ENCODE measurements at regions not wholly inside any gene's neighbourhood (a gene's known extent, or its start where the extent isn't known, plus 50 kb on each side); places are given as distances from the start of the nearest gene placed in this dataset.

DNA sequence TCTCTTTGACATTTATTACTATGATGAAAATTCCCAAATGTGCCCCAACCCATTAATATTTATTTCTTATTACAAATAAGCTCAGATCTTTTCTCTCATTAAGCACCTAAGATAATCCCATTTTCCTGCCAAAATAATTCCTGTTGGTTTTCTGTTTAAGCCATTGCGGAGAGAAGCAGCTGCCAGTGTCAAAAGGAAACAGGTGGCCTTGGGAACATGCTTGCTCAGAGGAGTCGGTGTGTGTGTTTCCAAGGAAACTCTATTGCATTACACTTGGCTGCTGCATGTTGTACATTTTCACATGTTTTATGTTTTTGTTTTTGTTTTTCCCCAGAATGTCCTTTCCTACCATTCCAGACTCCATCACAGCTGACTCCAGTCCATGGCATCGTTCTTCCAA, 56.4 kb downstream of the CD24 start:
- FAIRE-seq (no peak), DNase-seq (ENCODE audit: low spot score in 2 of 2) (no peak)

DNA sequence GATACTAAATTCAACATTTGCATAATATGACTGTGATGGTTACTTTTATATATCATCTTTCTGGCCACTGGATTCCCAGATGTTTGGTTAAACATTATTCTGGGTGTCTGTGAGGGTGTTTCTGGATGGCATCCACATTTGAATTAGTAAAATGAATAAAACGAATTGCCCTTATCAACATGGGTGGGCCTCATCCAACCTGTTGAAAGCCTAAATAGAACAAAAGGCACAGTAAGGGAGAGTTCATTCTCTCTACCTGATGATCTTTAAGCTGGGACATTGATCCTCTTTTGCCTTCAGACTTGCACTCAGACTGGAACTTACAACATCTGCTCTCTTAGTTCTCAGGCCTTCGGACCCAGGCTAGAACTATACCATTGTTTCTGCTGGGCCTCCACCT, 57.6 kb downstream of the CD24 start:
- DNase-seq (ENCODE audit: low spot score in 2 of 2) (no peak), FAIRE-seq (no peak)

DNA sequence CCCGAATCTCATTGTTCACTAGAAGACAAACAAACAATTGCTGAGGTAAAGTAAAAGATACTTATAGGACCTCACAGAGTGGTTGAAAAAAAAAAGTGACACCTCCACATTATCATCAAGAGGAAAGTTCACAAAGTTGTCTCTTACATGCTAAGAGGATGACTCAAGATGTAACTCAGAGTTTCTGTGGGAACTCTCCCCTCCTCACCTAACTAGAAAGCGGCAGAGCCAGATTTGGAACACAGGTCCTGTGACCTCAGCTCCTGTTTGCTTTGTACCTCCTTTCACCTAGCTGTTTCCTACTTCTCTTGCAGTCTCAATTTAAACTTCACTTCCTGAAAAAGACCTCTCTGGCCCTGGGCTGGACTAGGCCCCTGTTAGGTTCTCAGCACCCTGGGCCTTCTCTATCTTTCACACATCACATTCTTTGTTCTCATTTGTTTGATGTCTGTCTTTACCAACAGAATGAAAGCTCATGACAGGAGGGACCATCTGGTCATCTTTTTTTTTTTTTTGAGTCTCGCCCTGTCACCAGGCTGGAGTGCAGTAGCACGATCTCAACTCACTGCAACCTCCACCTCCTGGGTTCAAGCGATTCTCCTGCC, 60.8 kb downstream of the CD24 start:
- FAIRE-seq (no peak), DNase-seq (ENCODE audit: low spot score in 2 of 2) (no peak)

DNA sequence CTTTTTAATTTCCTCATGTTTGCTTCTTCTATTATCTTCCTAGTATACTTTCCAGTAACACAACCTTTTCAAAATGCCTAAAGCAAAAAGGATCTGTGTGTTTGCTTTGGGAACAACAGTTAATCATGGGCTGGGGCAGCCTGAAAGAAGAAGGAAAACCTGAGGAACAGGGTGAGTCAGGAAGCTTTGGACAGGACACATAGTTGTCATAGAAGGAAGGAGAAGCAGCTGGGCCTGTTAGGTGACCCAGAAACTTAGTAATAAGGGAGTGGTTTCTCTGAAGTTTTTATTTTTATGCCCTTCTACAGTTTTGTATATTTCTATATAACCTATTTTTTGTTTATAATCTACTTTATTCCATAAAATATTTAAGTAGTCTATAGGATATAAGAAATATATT, 61.4 kb downstream of the CD24 start:
- DNase-seq (ENCODE audit: low spot score in 2 of 2) (no peak), FAIRE-seq (no peak)

DNA sequence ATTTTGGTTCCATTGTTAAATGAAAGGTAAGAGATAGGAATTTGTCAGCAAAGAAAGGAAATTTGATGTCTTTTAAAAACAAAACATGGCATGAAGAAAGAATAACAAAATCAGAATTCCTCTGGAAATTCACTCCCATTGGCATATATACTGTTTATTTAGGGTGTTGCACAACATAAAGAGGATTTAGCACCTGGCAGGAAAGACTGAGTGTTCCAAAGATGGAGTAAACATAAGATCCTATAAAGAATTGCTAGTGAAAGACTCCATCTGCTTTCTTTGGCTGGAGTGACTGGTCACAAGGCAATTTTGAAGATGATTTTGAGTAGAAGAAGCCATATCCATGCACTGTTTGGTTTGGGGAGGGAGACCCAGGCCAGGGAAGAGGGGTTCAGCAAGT, 62.4 kb downstream of the CD24 start:
- FAIRE-seq (no peak), DNase-seq (ENCODE audit: low spot score in 2 of 2) (no peak)

DNA sequence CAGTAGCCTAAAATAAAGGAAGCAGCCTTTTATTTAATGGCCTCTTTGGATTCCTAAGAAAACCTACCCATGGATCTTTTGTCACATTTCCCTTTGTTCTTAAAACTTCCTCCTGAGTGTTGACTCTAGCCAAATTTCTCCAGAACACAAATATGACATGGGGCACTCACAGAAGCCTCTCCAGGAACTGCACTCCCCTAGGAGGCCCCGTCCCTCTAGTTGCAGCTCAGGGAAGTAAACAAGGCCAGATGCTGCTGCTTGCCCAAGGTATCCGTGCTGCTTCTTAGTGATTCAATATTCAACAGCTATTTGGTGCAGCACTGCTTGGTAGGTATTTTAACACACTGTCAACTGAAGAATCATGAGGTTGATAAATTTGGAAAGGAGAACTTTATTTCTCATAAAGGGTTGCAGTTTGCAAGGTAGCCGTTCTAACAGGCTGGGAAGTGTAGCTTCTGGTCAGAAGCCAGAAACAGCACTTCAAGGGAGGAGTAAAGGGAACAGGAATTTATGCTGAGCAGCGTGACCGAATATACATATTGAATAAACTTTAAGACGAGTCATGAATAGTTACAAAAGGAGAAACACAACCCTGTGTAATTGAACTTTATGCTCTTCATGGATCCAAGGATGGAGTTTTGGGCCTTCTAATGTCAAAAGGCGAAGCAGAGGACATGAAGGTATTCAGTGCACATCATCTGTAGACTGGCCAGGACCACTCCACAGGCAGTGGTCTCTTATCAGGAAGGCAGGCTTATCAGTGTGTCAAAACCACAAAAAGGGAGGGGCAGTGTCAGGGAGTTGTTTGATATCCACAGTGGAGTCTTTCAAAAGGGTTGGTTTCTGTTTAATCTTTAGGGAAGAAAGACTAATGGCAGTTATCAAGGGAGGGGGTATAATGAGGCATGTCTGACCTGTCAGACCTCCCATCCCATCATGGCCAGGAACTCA, 63.3 kb downstream of the CD24 start:
- FAIRE-seq (no peak), DNase-seq (ENCODE audit: low spot score in 2 of 2) (no peak)

DNA sequence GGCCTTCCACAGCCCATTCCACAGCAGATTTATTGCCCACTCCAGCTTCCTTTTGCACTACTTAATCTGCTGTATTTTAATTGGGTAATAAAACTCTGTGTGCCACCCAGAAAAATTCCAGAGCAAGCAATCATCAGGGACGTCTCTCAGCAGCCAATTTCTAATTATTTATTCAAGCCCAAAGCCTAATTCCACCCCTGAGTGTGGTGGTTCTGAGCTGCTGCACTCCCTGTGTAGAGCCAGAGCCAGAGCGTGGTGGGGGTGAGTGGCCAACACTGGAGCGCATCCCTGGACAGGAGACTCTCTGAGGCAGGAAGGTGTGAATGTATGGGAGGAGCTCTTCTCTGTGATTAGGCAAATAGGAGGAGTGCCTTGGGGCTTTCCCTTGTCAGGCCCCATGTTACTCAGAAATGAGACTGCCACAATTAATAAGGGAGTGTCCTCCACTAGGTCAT, 66.1 kb downstream of the CD24 start:
- no peak for FAIRE-seq
- DNase-seq (ENCODE audit: low spot score in 2 of 2), result no peak

DNA sequence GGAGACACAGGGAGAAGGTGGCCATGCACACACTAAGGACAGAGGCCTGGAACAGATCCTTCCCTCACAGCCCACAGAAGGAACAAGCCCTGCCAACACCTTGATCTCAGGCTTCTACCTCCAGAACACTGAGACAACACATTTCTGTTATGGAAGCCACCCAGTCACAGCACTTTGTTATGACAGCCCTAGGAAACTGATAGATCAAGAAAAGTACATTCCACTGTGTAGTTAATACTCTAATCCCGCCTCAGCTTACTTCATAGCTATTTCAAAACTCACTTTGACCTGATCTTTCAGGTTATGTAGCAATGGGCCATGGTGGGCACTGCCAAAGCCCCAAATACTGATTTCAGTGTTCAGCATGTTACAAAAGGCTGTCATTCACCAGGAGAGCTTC, 66.8 kb downstream of the CD24 start:
- no peak for DNase-seq (ENCODE audit: low spot score in 2 of 2)
- FAIRE-seq, result no peak

DNA sequence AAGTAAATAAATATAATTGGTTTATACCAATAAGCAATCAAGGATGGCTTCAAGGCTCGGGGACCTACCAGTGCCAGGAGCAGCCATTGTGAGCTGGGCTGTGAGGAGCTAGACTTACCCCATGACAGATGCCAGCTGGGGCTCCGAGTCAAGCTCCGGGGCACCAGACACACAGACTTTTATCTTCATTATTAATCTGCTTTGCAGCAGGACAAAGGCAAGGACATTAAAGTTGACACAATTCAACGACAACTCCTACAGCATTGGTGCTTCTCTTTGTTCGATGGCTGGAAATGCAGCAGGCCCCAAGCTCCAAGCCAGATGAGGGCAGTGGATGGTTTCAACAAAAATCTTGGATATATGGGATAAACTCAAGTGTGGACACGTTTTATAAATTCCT, 68.3 kb downstream of the CD24 start:
- FAIRE-seq, result no peak
- no peak for DNase-seq (ENCODE audit: low spot score in 2 of 2)

DNA sequence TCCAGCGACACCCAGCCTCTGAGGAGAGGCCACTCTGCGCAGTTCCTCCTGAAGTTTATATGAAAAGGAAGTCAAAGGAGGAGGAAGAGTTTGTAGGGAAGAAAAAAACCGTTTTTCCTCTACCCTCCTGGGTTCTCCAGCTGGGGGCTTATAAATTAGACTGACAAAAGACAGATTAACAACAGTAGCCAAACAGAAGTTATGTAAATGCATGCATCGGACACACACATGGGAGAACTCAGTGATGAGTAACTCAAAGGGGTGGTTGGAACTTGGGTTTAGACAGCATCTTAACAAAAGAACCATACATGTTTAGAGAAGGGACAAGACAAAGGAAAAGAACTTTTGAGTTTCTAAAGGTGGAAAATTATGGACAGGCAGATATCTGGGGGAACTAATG, 71.2 kb downstream of the CD24 start:
- FAIRE-seq, result no peak
- no peak for DNase-seq (ENCODE audit: low spot score in 2 of 2)

DNA sequence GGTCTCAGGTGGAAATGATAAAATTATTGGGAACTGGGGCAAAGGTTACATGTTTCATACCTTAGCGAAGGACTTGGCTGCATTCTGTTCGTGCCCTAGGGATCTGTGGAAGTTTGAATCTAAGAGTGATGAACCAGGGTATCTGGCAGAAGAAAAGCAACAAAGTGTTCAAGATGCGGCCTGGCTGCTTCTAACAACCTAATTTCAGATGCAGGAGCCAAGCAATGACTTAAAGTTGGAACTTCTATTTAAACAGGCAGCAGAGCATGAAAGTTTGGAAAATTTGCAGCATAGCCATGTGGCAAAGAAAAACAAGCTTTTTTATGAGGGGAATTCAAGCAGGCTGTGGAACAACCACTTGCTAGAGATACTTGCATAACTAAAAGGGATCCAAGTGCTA, 73.5 kb downstream of the CD24 start:
- FAIRE-seq (no peak), DNase-seq (ENCODE audit: low spot score in 2 of 2) (no peak)

DNA sequence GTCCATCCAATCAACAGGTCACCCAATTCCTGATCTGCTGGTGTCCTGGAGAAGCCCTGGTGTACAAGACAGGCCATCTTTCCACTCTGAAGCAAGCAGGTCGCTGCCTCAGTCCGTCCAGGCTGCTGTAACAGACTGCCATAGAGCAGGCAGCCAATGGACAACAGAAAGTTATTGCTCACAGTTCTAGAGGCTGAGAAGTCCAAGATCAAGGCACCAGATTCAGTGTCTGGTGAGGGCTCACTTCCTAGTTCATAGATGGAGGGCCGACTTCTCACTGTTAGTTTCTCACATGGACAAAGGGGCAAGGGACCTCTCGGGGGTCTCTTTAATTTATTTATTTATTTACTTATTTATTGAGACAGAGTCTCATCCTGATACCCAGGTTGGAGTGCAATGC, 74.8 kb downstream of the CD24 start:
- FAIRE-seq, result no peak
- DNase-seq (ENCODE audit: low spot score in 2 of 2), result no peak

DNA sequence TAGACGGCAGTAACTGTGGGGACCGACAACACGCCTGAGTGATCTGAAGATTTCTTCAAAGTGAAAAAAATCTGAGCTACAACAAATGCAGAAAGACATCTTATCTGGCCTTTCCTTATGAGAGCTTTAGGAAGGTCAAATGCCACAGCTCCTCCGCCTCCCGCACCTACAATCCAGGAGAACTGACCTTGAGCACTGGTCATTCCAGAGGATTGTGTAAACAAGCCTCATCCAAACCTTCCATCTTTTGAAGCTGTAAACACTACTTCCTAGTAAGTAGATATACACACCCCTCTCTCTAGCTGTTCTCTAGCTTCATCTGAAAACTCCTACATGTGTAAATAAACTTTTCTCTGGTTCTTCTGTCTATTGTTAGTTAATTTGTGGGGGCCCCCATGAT, 76.9 kb downstream of the CD24 start:
- FAIRE-seq (no peak), DNase-seq (ENCODE audit: low spot score in 2 of 2) (no peak)

DNA sequence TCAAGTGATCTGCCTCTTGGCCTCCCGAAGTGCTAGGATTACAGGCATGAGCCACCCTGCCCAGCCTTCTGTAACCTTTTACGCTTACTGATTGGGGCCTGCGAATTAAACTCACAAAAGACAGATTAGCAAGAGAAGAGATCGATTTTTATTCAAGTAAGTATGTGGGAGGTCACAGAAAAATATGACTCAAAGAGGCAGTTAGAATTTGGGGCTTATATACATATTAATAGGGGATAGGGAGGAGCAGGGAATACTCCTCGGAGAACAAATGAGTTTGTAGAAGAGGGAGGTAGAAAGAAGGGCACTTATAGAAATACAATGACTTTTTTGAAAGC, 78.9 kb downstream of the CD24 start:
- DNase-seq (ENCODE audit: low spot score in 2 of 2) (no peak), FAIRE-seq (no peak)

DNA sequence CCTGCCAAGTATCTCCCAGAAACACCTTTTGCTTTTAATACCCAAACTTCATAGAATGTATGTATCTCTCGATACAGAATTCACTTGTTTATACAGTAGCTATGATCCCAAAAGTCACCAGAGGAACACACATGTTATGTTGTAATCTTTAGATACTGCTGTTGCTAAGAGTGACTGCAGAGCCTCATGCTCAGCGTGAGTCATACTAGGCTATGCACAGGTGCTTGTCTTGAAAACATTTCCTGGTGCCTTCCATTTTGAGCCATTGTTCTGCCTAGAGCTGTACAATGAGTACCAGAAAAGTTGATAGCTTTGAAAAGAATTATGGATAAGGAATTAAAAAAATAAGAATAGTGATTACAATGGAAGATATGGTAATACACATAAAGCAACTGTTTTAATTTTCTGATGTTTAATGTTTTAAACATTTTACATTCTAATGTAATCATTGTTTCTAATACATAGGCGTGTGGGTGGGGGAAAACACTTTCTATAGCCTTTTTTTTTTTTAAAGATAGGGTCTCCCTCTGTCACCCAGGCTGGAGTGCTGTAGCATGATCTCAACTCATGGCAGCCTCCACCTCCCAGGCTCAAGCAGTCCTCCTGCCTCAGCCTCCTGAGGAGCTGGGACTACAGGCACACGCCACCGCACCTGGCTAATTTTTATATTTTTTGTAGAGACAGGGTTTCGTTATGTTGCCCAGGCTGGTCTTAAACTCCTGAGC, 79.4 kb downstream of the CD24 start:
- DNase-seq (ENCODE audit: low spot score in 2 of 2), result no peak
- FAIRE-seq, result no peak

DNA sequence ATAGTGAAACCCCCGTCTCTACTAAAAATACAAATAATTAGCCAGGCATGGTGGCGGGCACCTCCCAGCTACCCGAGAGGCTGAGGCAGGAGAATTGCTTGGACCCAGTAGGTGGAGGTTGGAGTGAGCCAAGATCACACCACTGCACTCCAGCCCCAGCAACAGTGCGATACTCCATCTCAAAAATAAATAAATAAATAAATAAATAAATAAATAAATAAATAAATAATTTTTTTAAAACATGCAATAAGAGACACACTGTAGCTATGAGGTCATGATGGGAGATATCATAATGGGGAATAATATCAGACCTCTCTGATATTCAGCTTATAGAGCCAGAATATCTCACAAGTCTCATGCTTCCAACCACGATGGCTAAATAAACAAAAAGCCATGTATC, 82.3 kb downstream of the CD24 start:
- FAIRE-seq, result no peak

DNA sequence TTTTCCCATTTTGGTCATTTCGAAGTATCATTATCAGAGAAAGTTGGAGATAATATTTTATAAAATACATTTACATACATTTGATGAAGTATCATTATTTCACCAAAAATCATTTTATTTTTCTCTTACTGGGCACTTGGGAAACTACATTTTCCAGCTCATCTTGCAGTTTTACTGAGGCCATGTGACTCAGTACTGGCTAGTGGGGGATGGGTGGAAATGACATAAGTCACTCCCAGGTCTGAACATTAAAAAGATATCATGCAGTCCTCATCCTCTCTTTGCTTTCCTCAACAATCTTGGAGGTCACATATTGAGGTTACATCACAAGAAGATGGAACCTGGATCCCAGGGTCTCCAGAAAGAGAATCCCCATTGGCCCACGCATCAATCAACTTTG, 84.1 kb downstream of the CD24 start:
- FAIRE-seq (no peak), DNase-seq (ENCODE audit: low spot score in 2 of 2) (no peak)

More for the DNA sequence above, 82.3 kb downstream of the CD24 start:
- no peak for DNase-seq (ENCODE audit: low spot score in 2 of 2)

DNA sequence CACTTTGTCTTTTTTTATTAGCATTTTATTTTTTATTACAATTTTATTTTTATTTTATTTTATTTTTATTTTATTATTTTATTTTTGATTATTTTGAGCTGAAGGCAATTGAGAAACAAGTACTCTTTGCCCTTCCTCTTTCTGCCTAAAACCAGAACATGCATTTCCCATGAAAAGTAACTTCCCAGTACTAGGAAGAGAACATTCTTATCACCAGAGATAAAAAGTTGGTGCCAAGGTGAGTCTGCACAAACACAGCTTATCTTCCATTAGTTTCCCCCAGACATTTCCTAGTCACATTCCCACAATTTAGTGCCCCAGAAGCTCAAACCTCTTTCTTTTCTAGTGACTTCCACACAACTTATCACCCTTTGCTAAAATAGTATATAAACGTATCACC, 84.8 kb downstream of the CD24 start:
- FAIRE-seq (no peak), DNase-seq (ENCODE audit: low spot score in 2 of 2) (no peak)

DNA sequence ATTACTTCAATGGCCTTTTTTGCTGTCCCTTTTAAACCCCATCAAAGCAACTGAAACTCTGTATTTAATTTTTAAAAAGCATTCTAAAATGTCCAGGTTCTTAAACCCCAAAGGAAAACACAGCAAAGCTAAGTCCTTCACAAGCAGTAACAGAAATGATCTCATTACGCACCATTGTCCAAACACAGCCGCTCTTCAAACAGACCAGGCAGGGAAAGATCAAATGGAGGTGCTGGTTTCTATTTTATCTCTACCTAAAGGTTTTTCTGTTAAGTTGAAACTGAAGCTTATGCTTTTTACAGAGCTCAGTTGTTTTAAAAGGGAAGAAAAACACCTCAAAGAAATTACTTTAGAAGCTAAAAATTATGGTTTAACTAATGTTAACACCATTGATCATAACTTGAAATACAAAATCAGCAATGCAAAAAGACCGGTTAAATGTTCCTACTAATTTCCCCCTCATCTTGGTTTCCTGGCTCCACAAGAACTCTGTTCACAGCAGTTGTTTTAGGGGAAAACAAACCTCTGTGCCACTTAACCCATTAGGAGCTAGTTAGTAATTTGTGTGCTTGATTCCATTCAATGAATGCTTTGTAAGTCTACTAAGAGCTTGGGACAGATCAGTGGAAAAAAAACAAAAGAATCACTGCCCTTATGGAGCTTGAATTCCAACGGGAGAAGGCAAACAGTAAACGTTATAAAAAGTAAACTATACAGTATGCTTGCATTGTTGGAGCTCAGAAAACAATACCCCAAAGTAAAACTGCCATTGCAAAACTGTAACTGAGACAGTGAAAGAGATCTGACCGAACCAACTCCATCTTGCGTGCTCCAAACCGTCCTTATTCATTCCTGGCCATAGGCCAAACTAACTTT, 87.4 kb downstream of the CD24 start:
- DNase-seq (ENCODE audit: low spot score in 2 of 2) (no peak), FAIRE-seq (no peak)

DNA sequence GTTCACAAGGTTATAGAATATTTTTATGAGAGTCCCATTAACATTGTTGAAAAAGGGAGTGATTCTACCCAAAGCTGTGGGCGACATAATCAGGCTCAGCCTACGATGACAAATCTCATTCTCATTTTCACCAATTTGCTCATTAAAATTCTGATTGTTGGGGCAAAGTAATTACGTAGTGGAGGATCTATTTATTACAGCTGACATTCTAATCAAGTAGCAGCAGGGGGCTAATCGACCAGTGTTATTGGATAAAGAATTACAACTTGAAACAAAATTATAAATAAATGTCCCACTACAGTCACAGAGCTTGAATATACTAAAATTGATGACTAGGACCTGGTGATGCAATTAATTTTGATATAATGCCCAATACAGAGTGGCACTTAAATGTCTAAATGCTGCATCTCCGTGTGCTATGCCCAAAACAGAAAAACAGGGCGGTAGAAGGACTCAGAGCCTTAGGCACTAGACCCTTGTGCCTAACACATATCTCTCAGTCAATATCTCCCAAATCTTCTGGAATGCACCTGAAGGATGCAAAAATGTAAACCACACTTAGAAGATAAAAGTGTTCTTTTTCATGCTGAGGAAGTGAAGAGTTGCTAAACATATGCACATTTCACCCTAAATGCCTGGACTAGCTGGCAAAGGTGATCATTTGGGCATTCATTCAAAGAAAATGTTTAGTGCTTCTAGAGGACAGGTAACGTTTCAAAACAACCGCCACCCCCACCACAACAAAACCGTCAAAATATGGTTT, 88.3 kb downstream of the CD24 start:
- FAIRE-seq (no peak), DNase-seq (ENCODE audit: low spot score in 2 of 2) (no peak)
